ENCODE measurements at regions not wholly inside any gene's neighbourhood (a gene's known extent, or its start where the extent isn't known, plus 50 kb on each side); places are given as distances from the start of the nearest gene placed in this dataset.
"Not testable (repeated sequence)": the region's sequence is repeated elsewhere in the genome, so short reads cannot be mapped to it uniquely, and the experiment has no call there.

- Mint-ChIP-seq H3K27ac (ENCODE audit: unreplicated experiment) (no peak overlapping the region), H3K27me3 (ENCODE audit: low read depth) (no peaks in the 10 kb centered on the region), H3K9me3 (peaks cover 5% of the 10 kb centered on the region), H3K4me1 (peaks cover 5% of the 10 kb centered on the region), H3K4me3 (no peak overlapping the region), H3K36me3 (ENCODE audit: low read depth) (no peaks in the 10 kb centered on the region)
- no peak for TF ChIP-seq CTCF (conservative IDR thresholded peaks at IDR 0.05)
- DNase-seq (ENCODE audit: low read depth, low spot score): no peak
These were observed 374.8 kb upstream of the PDZRN3 start for GRCh38 chr3:73999501-73999900.

- H3K9me3 Mint-ChIP-seq: peaks cover 10% of the 10 kb centered on the region
- H3K4me1 Mint-ChIP-seq; DNase-seq (ENCODE audit: low read depth, low spot score); H3K27ac Mint-ChIP-seq (ENCODE audit: unreplicated experiment); H3K4me3 Mint-ChIP-seq; H3K36me3 Mint-ChIP-seq (ENCODE audit: low read depth); H3K27me3 Mint-ChIP-seq (ENCODE audit: low read depth): not testable (repeated sequence)
These were observed 365.9 kb upstream of the PDZRN3 start for GRCh38 chr3:73990691-73991090.

- no peak for DNase-seq (ENCODE audit: low read depth, low spot score)
- no peak overlapping the region for H3K4me3 Mint-ChIP-seq
- peaks cover 14% of the 10 kb centered on the region for H3K27me3 Mint-ChIP-seq (ENCODE audit: low read depth)
- TF ChIP-seq CTCF (conservative IDR thresholded peaks at IDR 0.05): no peak
- H3K27ac Mint-ChIP-seq (ENCODE audit: unreplicated experiment): no peak overlapping the region
- no peaks in the 10 kb centered on the region for H3K4me1 Mint-ChIP-seq
- no peaks in the 10 kb centered on the region for H3K9me3 Mint-ChIP-seq
- H3K36me3 Mint-ChIP-seq (ENCODE audit: low read depth): no peaks in the 10 kb centered on the region
These were observed 342.0 kb upstream of the PDZRN3 start for GRCh38 chr3:73966733-73967132.

GRCh38 chr3:73964818-73965217 is 340.1 kb upstream of the PDZRN3 start:
- H3K9me3 Mint-ChIP-seq: peaks cover 2% of the 10 kb centered on the region
- TF ChIP-seq CTCF (conservative IDR thresholded peaks at IDR 0.05): no peak
- peaks cover 14% of the 10 kb centered on the region for H3K27me3 Mint-ChIP-seq (ENCODE audit: low read depth)
- no peak for DNase-seq (ENCODE audit: low read depth, low spot score)
- H3K36me3 Mint-ChIP-seq (ENCODE audit: low read depth): no peaks in the 10 kb centered on the region
- H3K4me1 Mint-ChIP-seq: no peaks in the 10 kb centered on the region
- no peak overlapping the region for H3K27ac Mint-ChIP-seq (ENCODE audit: unreplicated experiment)
- H3K4me3 Mint-ChIP-seq: no peak overlapping the region

GRCh38 chr3:73955494-73956070 is 330.8 kb upstream of the PDZRN3 start:
- Mint-ChIP-seq H3K4me3 (no peak overlapping the region), H3K27ac (ENCODE audit: unreplicated experiment) (no peak overlapping the region), H3K27me3 (ENCODE audit: low read depth) (peaks cover 4% of the 10 kb centered on the region), H3K9me3 (peaks cover 2% of the 10 kb centered on the region), H3K4me1 (peaks cover 21% of the 10 kb centered on the region), H3K36me3 (ENCODE audit: low read depth) (no peaks in the 10 kb centered on the region)
- no peak for DNase-seq (ENCODE audit: low read depth, low spot score)
- no peak for TF ChIP-seq CTCF (conservative IDR thresholded peaks at IDR 0.05)

GRCh38 chr3:73954506-73954905 is 329.8 kb upstream of the PDZRN3 start:
- no peak overlapping the region for H3K27ac Mint-ChIP-seq (ENCODE audit: unreplicated experiment)
- DNase-seq (ENCODE audit: low read depth, low spot score): no peak
- H3K4me1 Mint-ChIP-seq: peaks cover 25% of the 10 kb centered on the region
- no peak for TF ChIP-seq CTCF (conservative IDR thresholded peaks at IDR 0.05)
- H3K36me3 Mint-ChIP-seq (ENCODE audit: low read depth): no peaks in the 10 kb centered on the region
- H3K27me3 Mint-ChIP-seq (ENCODE audit: low read depth): peaks cover 4% of the 10 kb centered on the region
- H3K9me3 Mint-ChIP-seq: peaks cover 2% of the 10 kb centered on the region
- no peak overlapping the region for H3K4me3 Mint-ChIP-seq
